Endothelial cell of umbilical vein (primary cell): ENCODE measurements at regions not wholly inside any gene's neighbourhood (a gene's known extent, or its start where the extent isn't known, plus 50 kb on each side); places are given as distances from the start of the nearest gene placed in this dataset.

ENCODE experiments used
- BruUV-seq: library from RNA; stranded (reverse); fragments of 400-500 nt; replicated peaks from 2 replicates; lab custom pipeline; 2021; lab: Mats Ljungman, UMichigan
- CTCF ChIA-PET: fragments of 300-600, 350-600 bp; sonication (Branson Sonifier 250); formaldehyde crosslinking; loops from one replicate; lab custom pipeline; 2021; ENCODE audit warnings: antibody characterized with exemption, inconsistent platforms; lab: Charles Lee
- POLR2A ChIA-PET: fragments of 300-600, 350-600 bp; sonication (Branson Sonifier 250); formaldehyde crosslinking; loops from one replicate; lab custom pipeline; 2021; ENCODE audit warnings: antibody characterized with exemption, inconsistent platforms; lab: Charles Lee
- DNase-seq: peaks from one replicate; pipeline ENCODE4 v3.0.0-alpha.2; 2011; ENCODE audit warnings: low read depth, low spot score
- FAIRE-seq: peaks from 2 replicates; lab custom pipeline; 2011; peaks lifted over from hg19 to GRCh38; lab: Jason Lieb, UNC
- H2AFZ ChIP-seq: 2 replicates; pipeline ENCODE4 v1.6.0; 2012; ENCODE audit warnings: low read depth, low read length, control low read depth, inconsistent platforms
- H3K27ac ChIP-seq: 2 replicates; pipeline ENCODE4 v1.5.1; 2011; ENCODE audit warnings: low read depth, mild to moderate bottlenecking, control low read depth, low read length, moderate library complexity; ENCODE audit not compliant: insufficient read depth
- H3K27me3 ChIP-seq, 2 experiments: 2 replicates each; pipeline versions ENCODE4 v1.6.0 to v1.6.1; 2011; ENCODE audit warnings: low read length in 2 of 2, mixed read lengths in 1 of 2; ENCODE audit not compliant: control insufficient read depth in 2 of 2, insufficient read depth in 2 of 2
- H3K36me3 ChIP-seq, 2 experiments: 2 replicates in 1 of 2; 3 replicates in 1 of 2; pipeline ENCODE4 v1.5.1; 2011; ENCODE audit warnings: low read length in 2 of 2, mild to moderate bottlenecking in 1 of 2, moderate library complexity in 1 of 2; ENCODE audit not compliant: control insufficient read depth in 2 of 2, insufficient read depth in 2 of 2; ENCODE audit errors: extremely low read depth in 1 of 2
- H3K4me1 ChIP-seq: 3 replicates; pipeline ENCODE4 v1.5.1; 2011; ENCODE audit warnings: mild to moderate bottlenecking, low read length; ENCODE audit not compliant: control insufficient read depth, insufficient read depth; ENCODE audit errors: extremely low read depth
- H3K4me2 ChIP-seq: 2 replicates; pipeline ENCODE4 v1.6.1; 2011; ENCODE audit warnings: low read length, control low read depth, mixed read lengths; ENCODE audit not compliant: insufficient read depth
- H3K4me3 ChIP-seq, 3 experiments: fragments of 200-600 bp in 1 of 3; sonication (generic), shearing (Covaris generic) in 1 of 3; replicated peaks in 1 of 3; 2 replicates each; pipeline ENCODE4 v1.5.1; 2011 to 2016; ENCODE audit warnings: control low read depth in 3 of 3, low read length in 3 of 3, mild to moderate bottlenecking in 2 of 3, inconsistent platforms in 1 of 3, low read depth in 1 of 3, moderate library complexity in 1 of 3; ENCODE audit not compliant: insufficient read depth in 1 of 3
- H3K79me2 ChIP-seq: 2 replicates; pipeline ENCODE4 v1.6.0; 2012; ENCODE audit warnings: low read length, inconsistent platforms; ENCODE audit not compliant: control insufficient read depth, insufficient read depth
- H3K9ac ChIP-seq: replicated peaks from 2 replicates; pipeline ENCODE3; 2011; ENCODE audit warnings: low read length, control low read depth; ENCODE audit not compliant: insufficient read depth; ENCODE audit errors: extremely low read depth
- H3K9me1 ChIP-seq: replicated peaks from 3 replicates; pipeline ENCODE4 v1.6.0; 2011; ENCODE audit warnings: mild to moderate bottlenecking, low read length; ENCODE audit not compliant: control insufficient read depth, insufficient read depth; ENCODE audit errors: extremely low read depth
- H3K9me3 ChIP-seq: replicated peaks from 2 replicates; pipeline ENCODE4 v1.5.1; 2012; ENCODE audit warnings: low read length, inconsistent platforms; ENCODE audit not compliant: control insufficient read depth, insufficient read depth
- H4K20me1 ChIP-seq: replicated peaks from 2 replicates; pipeline ENCODE3; 2011; ENCODE audit warnings: mild to moderate bottlenecking, low read length; ENCODE audit not compliant: control insufficient read depth, insufficient read depth; ENCODE audit errors: extremely low read depth
- CTCF ChIP-seq, 2 donors: IDR thresholded peaks; 1 replicate in 1 of 2; 2 replicates in 1 of 2; pipeline ENCODE4 v1.5.1; 2011; ENCODE audit warnings: low read length in 2 of 2, mild to moderate bottlenecking in 2 of 2, moderate library complexity in 2 of 2, control low read depth in 1 of 2, inconsistent platforms in 1 of 2, low read depth in 1 of 2; ENCODE audit not compliant: insufficient read depth in 1 of 2; ENCODE audit errors: extremely low read depth in 1 of 2
- EZH2 ChIP-seq: IDR thresholded peaks from 2 replicates; pipeline ENCODE4 v1.6.1; 2012; ENCODE audit warnings: borderline replicate concordance, low read depth, mild to moderate bottlenecking, moderate library complexity, low read length, inconsistent platforms; ENCODE audit not compliant: severe bottlenecking
- FOS ChIP-seq: IDR thresholded peaks from 2 replicates; pipeline ENCODE4 v1.6.1; 2011; ENCODE audit warnings: mild to moderate bottlenecking, low read length, moderate library complexity, borderline replicate concordance; ENCODE audit not compliant: insufficient read depth
- GATA2 ChIP-seq: IDR thresholded peaks from 2 replicates; pipeline ENCODE4 v1.7.0; 2011; ENCODE audit warnings: low read depth, mild to moderate bottlenecking, moderate library complexity, mixed read lengths, low read length; ENCODE audit not compliant: insufficient read length, insufficient read depth
- JUN ChIP-seq: IDR thresholded peaks from 2 replicates; pipeline ENCODE4 v1.6.1; 2011; ENCODE audit warnings: borderline replicate concordance, low read depth; ENCODE audit not compliant: insufficient read length, insufficient read depth
- MAX ChIP-seq: IDR thresholded peaks from 2 replicates; pipeline ENCODE4 v1.6.1; 2011; ENCODE audit not compliant: insufficient read depth, insufficient read length
- MYC ChIP-seq: IDR thresholded peaks from one replicate; pipeline ENCODE4 v1.6.1; 2011; ENCODE audit warnings: mild to moderate bottlenecking, low read depth, low read length
- POLR2A ChIP-seq: IDR thresholded peaks from 2 replicates; pipeline ENCODE4 v1.6.1; 2012; ENCODE audit warnings: low read depth, mild to moderate bottlenecking, control low read depth, low read length
- POLR2AphosphoS5 ChIP-seq: IDR thresholded peaks from 2 replicates; pipeline ENCODE4 v1.6.1; 2012; ENCODE audit warnings: low read depth, mild to moderate bottlenecking, control low read depth, low read length, moderate library complexity; ENCODE audit not compliant: insufficient read depth
- dilution Hi-C: fragments of 300-500 bp; cut with MboI; formaldehyde crosslinking; loops from one replicate; pipeline ENCODE4 v1.15.0; 2019; ENCODE audit warnings: low sequenced_read_pairs; ENCODE audit not compliant: extremely low pct_ligation_motif_present
- intact Hi-C: fragments of 100-400 bp; cut with micrococcal nuclease; formaldehyde crosslinking; loops from one replicate; pipeline ENCODE4 v1.10.0; 2022

GRCh38 chr10:63718421-63718820 is 197.2 kb downstream of the REEP3 start:
- Histone ChIP-seq H3K27ac (no peak overlapping the region), H2AFZ (no peak overlapping the region), H3K9ac (no peak overlapping the region), H3K27me3 (no peaks in the 10 kb centered on the region), H4K20me1 (no peaks in the 10 kb centered on the region), H3K9me3 (no peaks in the 10 kb centered on the region), H3K4me3 (no peak overlapping the region), H3K4me2 (no peak overlapping the region), H3K36me3 (no peaks in the 10 kb centered on the region), H3K4me1 (peaks cover 27% of the 10 kb centered on the region), H3K79me2 (no peaks in the 10 kb centered on the region), H3K9me1 (no peaks in the 10 kb centered on the region)
- intact Hi-C loops (no loop called here), dilution Hi-C loops (loop anchor here (25.0 kb wide), 1 partner anchor 506 kb away; no protein-coding TSS in a partner anchor)
- ChIA-PET POLR2A (interaction anchor here (0.5 kb wide), 1 partner anchor 463 kb away, joined by 4 read pairs; no protein-coding TSS in a partner anchor), CTCF (interaction anchor here (1.1 to 9.6 kb wide), 10 partner anchors 12 to 552 kb away, joined by 3 to 275 read pairs (median 18); no protein-coding TSS in a partner anchor)
- TF ChIP-seq POLR2AphosphoS5 (no peak), CTCF (IDR thresholded peaks at IDR 0.05; ENCODE audit: extremely low read depth in 1 of 2, insufficient read depth in 1 of 2, low read depth in 1 of 2, low read length in 2 of 2) (no peak), FOS (no peak), JUN (no peak), GATA2 (no peak), EZH2 (no peak), POLR2A (no peak), MAX (no peak), MYC (no peak)
- DNase-seq (no peak), FAIRE-seq (no peak)
- BruUV-seq, result no TSS peak
